GM21529 (cell line): ENCODE measurements at regions not wholly inside any gene's neighbourhood (a gene's known extent, or its start where the extent isn't known, plus 50 kb on each side); places are given as distances from the start of the nearest gene placed in this dataset.

ENCODE experiments used
- ATAC-seq: cut with Tn5 transposase; IDR thresholded peaks from one replicate; pipeline ENCODE4 v1.9.1; 2021; ENCODE audit not compliant: unreplicated experiment

- ATAC-seq: no peak
Measured at GRCh38 chr10:62545160-62546066, 171.2 kb downstream of the ZNF365 start.

- no peak for ATAC-seq
Measured at GRCh38 chr10:62548686-62549085, 174.5 kb downstream of the ZNF365 start.

- ATAC-seq: no peak
Measured at GRCh38 chr10:62550173-62550572, 176.0 kb downstream of the ZNF365 start.

GRCh38 chr10:62554632-62555199, 180.5 kb downstream of the ZNF365 start:
- peak; percentile 78 for ATAC-seq

- no peak for ATAC-seq
Measured at GRCh38 chr10:62559481-62560200, 185.5 kb downstream of the ZNF365 start.

- ATAC-seq: no peak
Measured at GRCh38 chr10:62560201-62560819, 186.1 kb downstream of the ZNF365 start.

- ATAC-seq: no peak
Measured at GRCh38 chr10:62561151-62561550, 187.0 kb downstream of the ZNF365 start.

GRCh38 chr10:62562101-62562500, 187.9 kb downstream of the ZNF365 start:
- no peak for ATAC-seq

- ATAC-seq: no peak
Measured at GRCh38 chr10:62562795-62563194, 188.6 kb downstream of the ZNF365 start.

- ATAC-seq: no peak
Measured at GRCh38 chr10:62573929-62574328, 199.8 kb downstream of the ZNF365 start.

- ATAC-seq: no peak
Measured at GRCh38 chr10:62577076-62577475, 202.9 kb downstream of the ZNF365 start.

- no peak for ATAC-seq
Measured at GRCh38 chr10:62577666-62578291, 203.6 kb downstream of the ZNF365 start.

GRCh38 chr10:62578301-62578700, 204.1 kb downstream of the ZNF365 start:
- ATAC-seq: no peak

GRCh38 chr10:62578916-62579315, 204.7 kb downstream of the ZNF365 start:
- ATAC-seq: no peak

- no peak for ATAC-seq
Measured at GRCh38 chr10:62580396-62580795, 206.2 kb downstream of the ZNF365 start.

GRCh38 chr10:62581351-62581750, 207.2 kb downstream of the ZNF365 start:
- no peak for ATAC-seq

- no peak for ATAC-seq
Measured at GRCh38 chr10:62582101-62582705, 208.0 kb downstream of the ZNF365 start.

- ATAC-seq: no peak
Measured at GRCh38 chr10:62582804-62583208, 208.6 kb downstream of the ZNF365 start.

- ATAC-seq: peak; percentile 63
Measured at GRCh38 chr10:62583876-62584615, 209.9 kb downstream of the ZNF365 start.

- no peak for ATAC-seq
Measured at GRCh38 chr10:62584731-62585130, 210.6 kb downstream of the ZNF365 start.
